Neuronal stem cell (in vitro differentiated cells): ENCODE measurements at regions not wholly inside any gene's neighbourhood (a gene's known extent, or its start where the extent isn't known, plus 50 kb on each side); places are given as distances from the start of the nearest gene placed in this dataset.
"Not testable (repeated sequence)": the region's sequence is repeated elsewhere in the genome, so short reads cannot be mapped to it uniquely, and the experiment has no call there.

Experiments
- DNase-seq: peaks from one replicate; pipeline ENCODE4 v3.0.0-alpha.2; 2013; ENCODE audit warnings: low spot score
- H2AFZ ChIP-seq: one replicate; pipeline ENCODE4 v1.6.1; 2013; ENCODE audit warnings: mild to moderate bottlenecking, low read length, inconsistent platforms
- H2AK5ac ChIP-seq: 2 replicates; pipeline ENCODE4 v1.6.1; 2013; ENCODE audit warnings: low read depth, mild to moderate bottlenecking, inconsistent platforms, low read length, moderate library complexity, mixed read lengths
- H2BK120ac ChIP-seq: 2 replicates; pipeline ENCODE4 v1.6.1; 2013; ENCODE audit warnings: low read depth, mild to moderate bottlenecking, inconsistent platforms, low read length, moderate library complexity, mixed read lengths
- H2BK12ac ChIP-seq: one replicate; pipeline ENCODE4 v1.6.1; 2013; ENCODE audit warnings: low read length, inconsistent platforms
- H2BK15ac ChIP-seq: 2 replicates; pipeline ENCODE4 v1.6.1; 2013; ENCODE audit warnings: mild to moderate bottlenecking, low read length, inconsistent platforms, mixed read lengths
- H2BK5ac ChIP-seq: one replicate; pipeline ENCODE4 v1.6.1; 2013; ENCODE audit warnings: inconsistent platforms, mild to moderate bottlenecking, low read length, moderate library complexity
- H3K14ac ChIP-seq: one replicate; pipeline ENCODE4 v1.6.1; 2013; ENCODE audit warnings: low read length, inconsistent platforms
- H3K18ac ChIP-seq: 2 replicates; pipeline ENCODE4 v1.6.1; 2013; ENCODE audit warnings: low read length, inconsistent platforms
- H3K23ac ChIP-seq: 2 replicates; pipeline ENCODE4 v1.6.1; 2013; ENCODE audit warnings: low read depth, mild to moderate bottlenecking, mixed read lengths, low read length, inconsistent platforms; ENCODE audit not compliant: poor library complexity
- H3K27ac ChIP-seq: replicated peaks from 3 replicates; pipeline ENCODE4 v1.5.1; 2013; ENCODE audit warnings: low read length, inconsistent platforms
- H3K27me3 ChIP-seq, 3 experiments: 2 replicates each; pipeline ENCODE4 v1.6.1; 2013; ENCODE audit warnings: low read length in 3 of 3, mild to moderate bottlenecking in 2 of 3, inconsistent platforms in 1 of 3, low read depth in 1 of 3, mixed read lengths in 1 of 3, moderate library complexity in 1 of 3; ENCODE audit not compliant: control insufficient read depth in 3 of 3, insufficient read depth in 3 of 3
- H3K36me3 ChIP-seq, 2 donors: replicated peaks in 1 of 2; 2 replicates each; pipeline ENCODE4 v1.6.1; 2013; ENCODE audit warnings: low read length in 2 of 2; ENCODE audit not compliant: control insufficient read depth in 2 of 2, insufficient read depth in 2 of 2
- H3K4ac ChIP-seq: 2 replicates; pipeline ENCODE4 v1.6.1; 2013; ENCODE audit warnings: inconsistent platforms, mild to moderate bottlenecking, low read length, moderate library complexity
- H3K4me1 ChIP-seq, 2 donors: 1 replicate in 1 of 2; 2 replicates in 1 of 2; pipeline ENCODE4 v1.6.1; 2013; ENCODE audit warnings: low read length in 2 of 2, low read depth in 1 of 2; ENCODE audit not compliant: control insufficient read depth in 2 of 2, insufficient read depth in 1 of 2
- H3K4me2 ChIP-seq: one replicate; pipeline ENCODE4 v1.6.1; 2013; ENCODE audit warnings: mild to moderate bottlenecking, low read length, inconsistent platforms; ENCODE audit not compliant: insufficient read depth, poor library complexity, severe bottlenecking
- H3K4me3 ChIP-seq, 2 donors: 2 replicates each; pipeline ENCODE4 v1.5.1; 2013; ENCODE audit warnings: low read length in 2 of 2, mild to moderate bottlenecking in 2 of 2, inconsistent platforms in 1 of 2, moderate library complexity in 1 of 2
- H3K79me1 ChIP-seq: one replicate; pipeline ENCODE4 v1.6.1; 2013; ENCODE audit warnings: low read depth, mild to moderate bottlenecking, inconsistent platforms, low read length, moderate library complexity
- H3K9ac ChIP-seq: one replicate; pipeline ENCODE4 v1.6.1; 2013; ENCODE audit warnings: mild to moderate bottlenecking, low read depth, low read length, inconsistent platforms; ENCODE audit not compliant: poor library complexity
- H3K9me3 ChIP-seq, 2 donors: replicated peaks in 1 of 2; 2 replicates each; pipeline versions ENCODE3 to v1.6.1; 2013; ENCODE audit warnings: low read length in 2 of 2, mild to moderate bottlenecking in 2 of 2, inconsistent platforms in 1 of 2, low read depth in 1 of 2, mixed read lengths in 1 of 2, moderate library complexity in 1 of 2; ENCODE audit not compliant: control insufficient read depth in 2 of 2, insufficient read depth in 1 of 2
- H4K8ac ChIP-seq: one replicate; pipeline ENCODE4 v1.6.1; 2013; ENCODE audit warnings: low read depth, mild to moderate bottlenecking, inconsistent platforms, low read length, moderate library complexity
- H4K91ac ChIP-seq: one replicate; pipeline ENCODE4 v1.6.1; 2013; ENCODE audit warnings: low read length, low read depth, mild to moderate bottlenecking, inconsistent platforms; ENCODE audit not compliant: poor library complexity
- WGBS, 2 donors: extraction: QIAGEN DNeasy Blood & Tissue Kit; methylation state at CpG; one replicate each; pipeline ENCODE4 v1.1.7; 2013; ENCODE audit warnings: missing lambda C conversion rate in 2 of 2, mixed read lengths in 1 of 2; ENCODE audit not compliant: insufficient read length in 2 of 2, insufficient replicate concordance in 1 of 2; ENCODE audit errors: extremely low coverage in 2 of 2; 5-methylcytosine and 5-hydroxymethylcytosine counted together

- no peak overlapping the region for H3K9ac ChIP-seq
- no peak overlapping the region for H3K4me3 ChIP-seq
- H4K8ac ChIP-seq = no peak overlapping the region
- no peak overlapping the region for H3K18ac ChIP-seq
- no peak overlapping the region for H3K4ac ChIP-seq
- H3K79me1 ChIP-seq = no peaks in the 10 kb centered on the region
- no peak for DNase-seq
- H3K4me2 ChIP-seq = no peak overlapping the region
- no peak overlapping the region for H2BK5ac ChIP-seq
- no peak overlapping the region for H2BK15ac ChIP-seq
- H2AK5ac ChIP-seq = no peak overlapping the region
- peaks cover 1 to 13% of the 10 kb centered on the region in 2 donors for H3K9me3 ChIP-seq
- H3K23ac ChIP-seq = no peak overlapping the region
- no peak overlapping the region for H2BK120ac ChIP-seq
- WGBS, 2 donors = no CpG with 5 or more reads among the region's 2 CpGs
- H3K27ac ChIP-seq = no peak overlapping the region
- H2BK12ac ChIP-seq = no peak overlapping the region
- no peaks in the 10 kb centered on the region for H3K27me3 ChIP-seq
- H2AFZ ChIP-seq = no peak overlapping the region
- H3K36me3 ChIP-seq = no peaks in the 10 kb centered on the region
- no peak overlapping the region for H4K91ac ChIP-seq
- H3K14ac ChIP-seq = no peak overlapping the region
- H3K4me1 ChIP-seq = no peaks in the 10 kb centered on the region
These were observed 200.9 kb upstream of the IVNS1ABP start for GRCh38 chr1:185517808-185518419.

DNA sequence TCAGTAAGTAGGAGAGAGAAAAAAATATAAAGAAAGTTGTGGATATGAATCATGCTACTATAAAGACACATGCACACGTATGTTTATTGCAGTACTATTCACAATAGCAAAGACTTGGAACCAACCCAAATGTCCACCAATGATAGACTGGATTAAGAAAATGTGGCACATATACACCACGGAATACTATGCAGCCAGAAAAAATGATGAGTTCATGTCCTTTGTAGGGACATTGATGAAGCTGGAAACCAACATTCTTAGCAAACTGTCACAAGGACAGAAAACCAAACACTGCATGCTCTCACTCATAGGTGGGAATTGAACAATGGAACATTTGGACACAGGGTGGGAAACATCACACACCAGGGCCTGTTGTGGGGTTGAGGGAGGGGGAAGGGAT is 200.3 kb upstream of the IVNS1ABP start:
- not testable (repeated sequence) for H3K23ac ChIP-seq, H3K27me3 ChIP-seq, H3K9ac ChIP-seq, H3K4me1 ChIP-seq, H3K18ac ChIP-seq, H4K91ac ChIP-seq, H4K8ac ChIP-seq, H2AFZ ChIP-seq, H3K36me3 ChIP-seq, H3K27ac ChIP-seq, H3K4ac ChIP-seq, DNase-seq, H3K14ac ChIP-seq, H2BK5ac ChIP-seq, H2AK5ac ChIP-seq, H3K4me3 ChIP-seq, H3K79me1 ChIP-seq, H3K4me2 ChIP-seq, H2BK12ac ChIP-seq, H2BK120ac ChIP-seq, H2BK15ac ChIP-seq
- WGBS, 2 donors = no CpG with 5 or more reads among the region's 2 CpGs
- H3K9me3 ChIP-seq = peaks cover 1 to 13% of the 10 kb centered on the region in 2 donors

- Histone ChIP-seq H3K9me3 (peaks cover 1 to 13% of the 10 kb centered on the region in 2 donors), H2BK12ac (no peak overlapping the region), H3K79me1 (no peaks in the 10 kb centered on the region), H2BK5ac (no peak overlapping the region), H4K91ac (no peak overlapping the region), H2BK15ac (no peak overlapping the region), H4K8ac (no peak overlapping the region), H2AFZ (no peak overlapping the region), H3K14ac (no peak overlapping the region), H3K9ac (no peak overlapping the region), H3K27ac (no peak overlapping the region), H3K4me3 (no peak overlapping the region), H3K4ac (no peak overlapping the region), H3K36me3 (no peaks in the 10 kb centered on the region), H3K18ac (no peak overlapping the region), H3K4me2 (no peak overlapping the region), H2AK5ac (no peak overlapping the region), H3K4me1 (no peaks in the 10 kb centered on the region), H3K23ac (no peak overlapping the region), H2BK120ac (no peak overlapping the region), H3K27me3 (no peaks in the 10 kb centered on the region)
- no CpG with 5 or more reads among the region's 2 CpGs for WGBS, 2 donors
- no peak for DNase-seq
These were observed 198.7 kb upstream of the IVNS1ABP start for GRCh38 chr1:185515696-185516095.

GRCh38 chr1:185514311-185514710 is 197.3 kb upstream of the IVNS1ABP start:
- Histone ChIP-seq H3K36me3 (no peaks in the 10 kb centered on the region), H3K14ac (no peak overlapping the region), H2BK120ac (no peak overlapping the region), H3K79me1 (no peaks in the 10 kb centered on the region), H2AK5ac (no peak overlapping the region), H2BK15ac (no peak overlapping the region), H3K4me2 (no peak overlapping the region), H3K4me1 (no peaks in the 10 kb centered on the region), H4K91ac (no peak overlapping the region), H3K9me3 (peaks cover 1 to 9% of the 10 kb centered on the region in 2 donors), H4K8ac (no peak overlapping the region), H3K9ac (no peak overlapping the region), H2BK5ac (no peak overlapping the region), H3K4me3 (no peak overlapping the region), H3K4ac (no peak overlapping the region), H3K18ac (no peak overlapping the region), H3K27me3 (no peaks in the 10 kb centered on the region), H2BK12ac (no peak overlapping the region), H2AFZ (no peak overlapping the region), H3K23ac (no peak overlapping the region), H3K27ac (no peak overlapping the region)
- DNase-seq = no peak
